PC-9 (cell line): ENCODE measurements at regions not wholly inside any gene's neighbourhood (a gene's known extent, or its start where the extent isn't known, plus 50 kb on each side); places are given as distances from the start of the nearest gene placed in this dataset.

ENCODE experiments used
- BruUV-seq: library from RNA; stranded (reverse); fragments of 400-500 nt; replicated peaks from 2 replicates; lab custom pipeline; 2021; lab: Mats Ljungman, UMichigan
- CTCF ChIA-PET: fragments of 300-600 bp; sonication (Branson Sonifier 250); formaldehyde crosslinking; loops from one replicate; lab custom pipeline; 2022; ENCODE audit warnings: antibody characterized with exemption; lab: Charles Lee
- POLR2A ChIA-PET: fragments of 300-600 bp; sonication (Branson Sonifier 250); formaldehyde crosslinking; loops from one replicate; lab custom pipeline; 2022; ENCODE audit warnings: antibody characterized with exemption; ENCODE audit not compliant: unreplicated experiment; lab: Charles Lee
- DNase-seq, 2 experiments: peaks; one replicate each; pipeline versions ENCODE4 v3.0.0 to v3.0.0-alpha.2; 2015 to 2022; ENCODE audit warnings: mixed read lengths in 1 of 2
- H2AFZ ChIP-seq: fragments of 200-600 bp; sonication (generic); 2 replicates; pipeline ENCODE4 v1.8.1; 2017; ENCODE audit warnings: antibody characterized with exemption
- H3F3A ChIP-seq: fragments of 200-600 bp; sonication (generic); 2 replicates; pipeline ENCODE4 v1.8.1; 2017; ENCODE audit warnings: antibody characterized with exemption, mild to moderate bottlenecking, low read depth; ENCODE audit not compliant: insufficient read depth
- H3K27ac ChIP-seq: fragments of 200-600 bp; sonication (generic); 2 replicates; pipeline ENCODE4 v1.6.1; 2016; ENCODE audit warnings: mixed run types
- H3K27me3 ChIP-seq: fragments of 200-600 bp; sonication (generic); 2 replicates; pipeline ENCODE4 v1.6.1; 2016; ENCODE audit warnings: low read depth, mixed run types; ENCODE audit not compliant: insufficient read depth
- H3K36me3 ChIP-seq: fragments of 200-600 bp; sonication (generic); 2 replicates; pipeline ENCODE4 v1.6.1; 2016; ENCODE audit warnings: low read depth, mixed run types
- H3K4me1 ChIP-seq: fragments of 200-600 bp; sonication (generic); replicated peaks from 2 replicates; pipeline ENCODE4 v1.6.1; 2016; ENCODE audit warnings: mixed run types; ENCODE audit not compliant: insufficient read depth
- H3K4me2 ChIP-seq: fragments of 200-600 bp; sonication (generic); 2 replicates; pipeline ENCODE4 v1.6.1; 2017; ENCODE audit warnings: mixed run types
- H3K4me3 ChIP-seq: fragments of 200-600 bp; sonication (generic); 2 replicates; pipeline ENCODE4 v1.6.1; 2016; ENCODE audit warnings: mixed run types
- H3K79me2 ChIP-seq: fragments of 200-600 bp; sonication (generic); 2 replicates; pipeline ENCODE4 v1.6.1; 2017; ENCODE audit warnings: low read depth, mixed run types
- H3K9me2 ChIP-seq: fragments of 200-600 bp; sonication (generic); 2 replicates; pipeline ENCODE4 v1.8.1; 2017; ENCODE audit warnings: mild to moderate bottlenecking; ENCODE audit not compliant: insufficient read depth
- H3K9me3 ChIP-seq: fragments of 200-600 bp; sonication (generic); 2 replicates; pipeline ENCODE4 v1.8.1; 2016; ENCODE audit warnings: low read depth; ENCODE audit not compliant: insufficient read depth
- H4K20me1 ChIP-seq: fragments of 200-600 bp; sonication (generic); 2 replicates; pipeline ENCODE4 v1.8.1; 2017; ENCODE audit not compliant: insufficient read depth
- CTCF ChIP-seq: fragments of 200-600 bp; sonication (generic); conservative IDR thresholded peaks from 2 replicates; pipeline ENCODE4 v1.6.1; 2017; ENCODE audit warnings: mixed run types, antibody characterized with exemption, mild to moderate bottlenecking, moderate library complexity
- EZH2 ChIP-seq: fragments of 200-600 bp; sonication (generic); IDR thresholded peaks from 2 replicates; pipeline ENCODE4 v1.8.0; 2017; ENCODE audit warnings: antibody characterized with exemption, low read depth
- intact Hi-C: fragments of 100-400 bp; cut with micrococcal nuclease; formaldehyde crosslinking; loops from one replicate; pipeline ENCODE4 v1.10.0; 2022; ENCODE audit not compliant: unreplicated experiment

DNA sequence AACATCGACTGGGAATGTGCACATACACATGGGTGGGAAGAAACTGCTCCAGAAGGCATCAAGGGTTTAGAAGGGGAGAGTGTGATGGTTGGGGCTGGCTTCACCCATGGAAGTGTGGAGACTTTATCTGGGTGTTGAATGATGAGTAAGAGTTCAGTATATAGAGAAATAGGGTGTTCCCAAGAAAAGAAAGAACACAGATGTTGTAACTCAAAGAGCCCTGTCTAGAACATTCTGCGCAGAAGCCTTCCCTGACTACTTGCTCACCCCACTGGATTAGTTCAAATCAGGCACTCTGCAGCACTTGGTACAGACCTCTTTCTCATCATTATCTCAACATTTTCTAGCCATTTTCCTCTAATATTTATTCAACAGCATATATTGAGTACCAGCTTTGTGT is 491.7 kb downstream of the SNAPC1 start:
- Histone ChIP-seq H3K36me3 (no peaks in the 10 kb centered on the region), H3K79me2 (no peaks in the 10 kb centered on the region), H2AFZ (no peak overlapping the region), H3K27me3 (peaks cover 5% of the 10 kb centered on the region; the same call in 1 of the 2 replicates), H3K4me3 (no peak overlapping the region), H3K4me1 (no peaks in the 10 kb centered on the region), H4K20me1 (no peaks in the 10 kb centered on the region), H3K9me3 (no peaks in the 10 kb centered on the region), H3K4me2 (no peak overlapping the region), H3K9me2 (no peaks in the 10 kb centered on the region), H3K27ac (no peak overlapping the region), H3F3A (no peaks in the 10 kb centered on the region)
- DNase-seq = no peak
- BruUV-seq = no TSS peak
- POLR2A ChIA-PET = no interaction called here
- CTCF ChIA-PET = no interaction called here
- intact Hi-C loops = no loop called here
- TF ChIP-seq CTCF = no peak
- no peak for TF ChIP-seq EZH2

DNA sequence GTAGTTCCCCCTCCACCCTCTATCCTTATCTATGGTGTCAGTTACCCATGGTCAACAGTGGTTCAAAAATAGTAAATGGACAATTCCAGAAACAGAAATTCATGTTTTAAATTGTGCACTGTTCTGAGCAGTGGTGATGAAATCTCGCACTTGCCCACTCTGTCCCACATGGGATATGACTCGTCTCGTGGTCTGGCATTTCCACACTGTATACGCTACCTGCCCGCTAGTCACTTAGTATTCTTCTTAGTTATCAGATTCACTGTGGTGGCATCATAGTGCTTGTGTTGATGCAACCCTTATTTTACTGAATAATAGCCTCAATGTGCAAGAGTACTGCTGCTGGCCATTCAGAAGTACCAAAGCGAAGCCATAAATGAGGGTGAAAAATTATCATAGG is 507.0 kb downstream of the SNAPC1 start:
- Histone ChIP-seq H3K79me2 (no peaks in the 10 kb centered on the region), H3K4me1 (no peaks in the 10 kb centered on the region), H3K4me2 (no peak overlapping the region), H3F3A (no peaks in the 10 kb centered on the region), H3K9me2 (no peaks in the 10 kb centered on the region), H3K27ac (no peak overlapping the region), H3K9me3 (no peaks in the 10 kb centered on the region), H2AFZ (no peak overlapping the region), H3K36me3 (no peaks in the 10 kb centered on the region), H3K27me3 (no peaks in the 10 kb centered on the region), H3K4me3 (no peak overlapping the region), H4K20me1 (no peaks in the 10 kb centered on the region)
- ChIA-PET CTCF (no interaction called here), POLR2A (interaction anchor here (0.6 kb wide), 1 partner anchor 84 kb away, joined by 3 read pairs; no protein-coding TSS in a partner anchor)
- intact Hi-C loops = no loop called here
- DNase-seq = no peak
- BruUV-seq = no TSS peak
- TF ChIP-seq EZH2 (no peak), CTCF (no peak)

- ChIA-PET POLR2A (no interaction called here), CTCF (no interaction called here)
- H3K4me2 ChIP-seq = no peak overlapping the region
- no peaks in the 10 kb centered on the region for H3K9me2 ChIP-seq
- intact Hi-C loops = no loop called here
- BruUV-seq = no TSS peak
- no peak overlapping the region for H2AFZ ChIP-seq
- no peaks in the 10 kb centered on the region for H3F3A ChIP-seq
- no peaks in the 10 kb centered on the region for H3K9me3 ChIP-seq
- no peak for DNase-seq
- H4K20me1 ChIP-seq = no peaks in the 10 kb centered on the region
- H3K27me3 ChIP-seq = no peaks in the 10 kb centered on the region
- H3K4me1 ChIP-seq = no peaks in the 10 kb centered on the region
- no peaks in the 10 kb centered on the region for H3K36me3 ChIP-seq
- H3K27ac ChIP-seq = no peak overlapping the region
- H3K4me3 ChIP-seq = no peak overlapping the region
- no peak for TF ChIP-seq EZH2
- TF ChIP-seq CTCF = no peak
- no peaks in the 10 kb centered on the region for H3K79me2 ChIP-seq
Measured at GRCh38 chr14:62270236-62270635, 508.0 kb downstream of the SNAPC1 start.
